Hepatocyte (in vitro differentiated cells): ENCODE measurements at regions not wholly inside any gene's neighbourhood (a gene's known extent, or its start where the extent isn't known, plus 50 kb on each side); places are given as distances from the start of the nearest gene placed in this dataset.

Experiments
- CTCF ChIP-seq: fragments of 200-600 bp; sonication (generic); IDR thresholded peaks from 2 replicates; pipeline ENCODE4 v1.5.1; 2016; ENCODE audit warnings: antibody characterized with exemption, mild to moderate bottlenecking; ENCODE audit not compliant: poor library complexity
- EZH2 ChIP-seq: fragments of 200-600 bp; sonication (generic); IDR thresholded peaks from 2 replicates; pipeline ENCODE4 v1.6.1; 2016; ENCODE audit warnings: antibody characterized with exemption, mild to moderate bottlenecking, borderline replicate concordance

- TF ChIP-seq CTCF (no peak), EZH2 (no peak)
These were observed 71.0 kb upstream of the CHCHD3 start for GRCh38 chr7:133152875-133153274.
